HCT116 (cell line): ENCODE measurements at regions not wholly inside any gene's neighbourhood (a gene's known extent, or its start where the extent isn't known, plus 50 kb on each side); places are given as distances from the start of the nearest gene placed in this dataset.

Source experiments
- ATAC-seq: fragments of 200-7000 bp; cut with Tn5 transposase; 2 replicates; pipeline ENCODE4 v1.9.1; 2020; ENCODE audit warnings: mild to moderate bottlenecking, moderate library complexity
- BruUV-seq: library from RNA; stranded (reverse); fragments of 400-500 nt; replicated peaks from 2 replicates; lab custom pipeline; 2021; lab: Mats Ljungman, UMichigan
- CTCF ChIA-PET: fragments of 300-600 bp; sonication (Branson Sonifier 250); formaldehyde crosslinking; loops from one replicate; lab custom pipeline; 2021; ENCODE audit warnings: antibody characterized with exemption; lab: Charles Lee
- POLR2A ChIA-PET: fragments of 300-600, 350-600 bp; sonication (Branson Sonifier 250); formaldehyde crosslinking; loops from one replicate; lab custom pipeline; 2021; ENCODE audit warnings: antibody characterized with exemption; lab: Charles Lee
- RAD21 ChIA-PET, 2 experiments: fragments of 300-600 bp; sonication (Branson Sonifier 250); formaldehyde crosslinking; loops; one replicate each; lab custom pipeline; 2023; ENCODE audit warnings: low total read pairs in 2 of 2; ENCODE audit not compliant: uncharacterized antibody in 2 of 2, unreplicated experiment in 2 of 2, low non-redundant PET in 1 of 2; lab: Charles Lee
- DNase-seq: peaks from one replicate; pipeline ENCODE4 v3.0.0-alpha.2; 2010; ENCODE audit warnings: low read depth, low spot score
- H2AFZ ChIP-seq: fragments of 200-600 bp; shearing (Covaris generic), sonication (generic); 2 replicates; pipeline ENCODE4 v1.6.1; 2017; ENCODE audit warnings: low read depth, mixed run types, mixed read lengths, antibody characterized with exemption, low read length; ENCODE audit not compliant: poor library complexity, severe bottlenecking
- H3K27ac ChIP-seq: 2 replicates; pipeline ENCODE4 v1.5.1; 2012; ENCODE audit warnings: low read depth, low read length
- H3K27me3 ChIP-seq: fragments of 200-600 bp; sonication (generic); 2 replicates; pipeline ENCODE4 v1.6.1; 2016; ENCODE audit warnings: mixed run types, low read length, mixed read lengths; ENCODE audit not compliant: insufficient read depth
- H3K36me3 ChIP-seq, 2 experiments: fragments of 200-500 bp in 1 of 2; fragments of 200-600 bp in 1 of 2; sonication (Bioruptor generic) in 1 of 2; sonication (generic) in 1 of 2; 2 replicates each; pipeline versions ENCODE4 v1.5.1 to v1.6.1; 2014 to 2016; ENCODE audit warnings: low read length in 2 of 2, inconsistent platforms in 1 of 2, mixed read lengths in 1 of 2, mixed run types in 1 of 2; ENCODE audit not compliant: insufficient read depth in 2 of 2, control insufficient read depth in 1 of 2
- H3K4me1 ChIP-seq, 2 experiments: fragments of 200-600 bp in 1 of 2; sonication (generic) in 1 of 2; 2 replicates each; pipeline versions ENCODE4 v1.5.1 to v1.6.1; 2012 to 2017; ENCODE audit warnings: low read length in 2 of 2, inconsistent platforms in 1 of 2, mild to moderate bottlenecking in 1 of 2, mixed read lengths in 1 of 2, mixed run types in 1 of 2, moderate library complexity in 1 of 2; ENCODE audit not compliant: insufficient read depth in 2 of 2, control insufficient read depth in 1 of 2
- H3K4me2 ChIP-seq: fragments of 200-600 bp; sonication (generic); 2 replicates; pipeline ENCODE4 v1.6.1; 2017; ENCODE audit warnings: mixed run types, low read length, mixed read lengths
- H3K4me3 ChIP-seq, 2 experiments: fragments of 200-600 bp in 1 of 2; sonication (generic) in 1 of 2; replicated peaks in 1 of 2; 2 replicates each; pipeline ENCODE4 v1.5.1; 2011 to 2016; ENCODE audit warnings: low read length in 2 of 2, control low read depth in 1 of 2, low read depth in 1 of 2, mild to moderate bottlenecking in 1 of 2, mixed read lengths in 1 of 2, mixed run types in 1 of 2
- H3K79me2 ChIP-seq: fragments of 200-600 bp; sonication (generic); 2 replicates; pipeline ENCODE4 v1.6.1; 2017; ENCODE audit warnings: mild to moderate bottlenecking, mixed run types, low read length, moderate library complexity, mixed read lengths; ENCODE audit not compliant: insufficient read depth
- H3K9ac ChIP-seq: fragments of 200-600 bp; sonication (generic); 2 replicates; pipeline ENCODE4 v1.6.1; 2016; ENCODE audit warnings: low read length, mixed read lengths
- H3K9me2 ChIP-seq: fragments of 200-600 bp; sonication (generic), shearing (Covaris generic); 2 replicates; pipeline ENCODE4 v1.6.1; 2017; ENCODE audit warnings: mixed run types, mild to moderate bottlenecking, moderate library complexity; ENCODE audit not compliant: insufficient read depth
- H3K9me3 ChIP-seq, 2 experiments: fragments of 200-500 bp in 1 of 2; fragments of 200-600 bp in 1 of 2; sonication (Bioruptor generic) in 1 of 2; sonication (generic) in 1 of 2; 2 replicates each; pipeline ENCODE4 v1.6.1; 2014 to 2017; ENCODE audit warnings: low read length in 2 of 2, mixed read lengths in 2 of 2, inconsistent platforms in 1 of 2, low read depth in 1 of 2, mild to moderate bottlenecking in 1 of 2, mixed run types in 1 of 2, moderate library complexity in 1 of 2; ENCODE audit not compliant: control insufficient read depth in 1 of 2, insufficient read depth in 1 of 2
- H4K20me1 ChIP-seq: fragments of 200-600 bp; sonication (generic), shearing (Covaris generic); 2 replicates; pipeline ENCODE4 v1.6.1; 2017; ENCODE audit warnings: mixed run types, mild to moderate bottlenecking, moderate library complexity; ENCODE audit not compliant: insufficient read depth
- CTCF ChIP-seq, 3 experiments: fragments of 200-600 bp in 1 of 3; sonication (generic) in 1 of 3; IDR thresholded peaks in 2 of 3; conservative IDR thresholded peaks in 1 of 3; 2 replicates each; pipeline ENCODE4 v1.5.1; 2012 to 2017; ENCODE audit warnings: low read depth in 2 of 3, low read length in 2 of 3, antibody characterized with exemption in 1 of 3, borderline replicate concordance in 1 of 3, control low read depth in 1 of 3, mild to moderate bottlenecking in 1 of 3, mixed read lengths in 1 of 3, mixed run types in 1 of 3, moderate library complexity in 1 of 3; ENCODE audit not compliant: insufficient read depth in 1 of 3
- EGR1 ChIP-seq: IDR thresholded peaks from 2 replicates; pipeline ENCODE4 v1.6.1; 2012; ENCODE audit warnings: low read depth
- ELF1 ChIP-seq: IDR thresholded peaks from 2 replicates; pipeline ENCODE4 v1.6.1; 2012; ENCODE audit warnings: low read depth, borderline replicate concordance
- EZH2phosphoT487 ChIP-seq: fragments of 200-600 bp; IDR thresholded peaks from 2 replicates; pipeline ENCODE4 v1.6.1; 2018; ENCODE audit warnings: antibody characterized with exemption, borderline replicate concordance
- FOSL1 ChIP-seq: IDR thresholded peaks from 2 replicates; pipeline ENCODE4 v1.6.1; 2012; ENCODE audit warnings: low read depth
- POLR2A ChIP-seq: IDR thresholded peaks from 2 replicates; pipeline ENCODE4 v1.7.0; 2011; ENCODE audit warnings: borderline replicate concordance; ENCODE audit not compliant: insufficient read depth, insufficient read length; ENCODE audit errors: extremely low read depth
- RAD21 ChIP-seq: IDR thresholded peaks from 2 replicates; pipeline ENCODE4 v1.6.1; 2012; ENCODE audit warnings: low read depth, mild to moderate bottlenecking
- REST ChIP-seq: IDR thresholded peaks from 2 replicates; pipeline ENCODE4 v1.6.1; 2012; ENCODE audit warnings: low read depth
- SP1 ChIP-seq: IDR thresholded peaks from 2 replicates; pipeline ENCODE4 v1.6.1; 2012; ENCODE audit warnings: low read depth
- SRF ChIP-seq: IDR thresholded peaks from 2 replicates; pipeline ENCODE4 v1.6.1; 2012; ENCODE audit warnings: low read depth
- YY1 ChIP-seq: IDR thresholded peaks from 2 replicates; pipeline ENCODE4 v1.6.1; 2011; ENCODE audit warnings: low read length, low read depth, moderate library complexity, mild to moderate bottlenecking; ENCODE audit not compliant: insufficient replicate concordance; ENCODE audit errors: extremely low read depth
- ZNF274 ChIP-seq: fragments of 200-500 bp; sonication (Bioruptor generic); IDR thresholded peaks from 2 replicates; pipeline ENCODE4 v1.6.1; 2014; ENCODE audit warnings: mild to moderate bottlenecking, low read depth, low read length, inconsistent platforms
- intact Hi-C: fragments of 100-400 bp; cut with micrococcal nuclease; formaldehyde crosslinking; loops from 2 replicates; pipeline ENCODE4 v1.10.0; 2022
- TF ChIP-seq, protein P1 (sequence below): IDR thresholded peaks from 2 replicates; pipeline ENCODE4 v1.6.1; 2011; ENCODE audit warnings: mild to moderate bottlenecking, low read length, moderate library complexity; ENCODE audit not compliant: insufficient replicate concordance; ENCODE audit errors: extremely low read depth

DNA sequence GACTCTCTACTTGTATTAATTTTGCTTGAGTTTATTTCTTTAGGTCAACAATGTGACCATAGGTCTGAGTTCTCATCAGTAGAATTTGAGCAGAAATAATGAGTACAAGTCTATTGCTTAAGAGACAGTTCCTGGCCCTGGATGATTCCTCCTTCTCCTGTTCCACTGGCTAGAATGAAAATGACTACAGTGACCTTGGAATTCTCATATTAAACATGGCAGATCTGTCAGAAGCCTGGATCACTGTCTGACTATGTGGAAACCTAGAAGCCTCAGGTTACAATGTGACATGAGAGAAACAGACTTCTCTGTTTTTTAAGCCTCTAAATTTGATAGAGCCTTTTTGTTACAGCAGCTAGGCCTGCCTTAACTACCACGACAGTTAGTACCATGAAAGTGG lies 82.9 kb upstream of the MED14 start:
- RAD21 ChIA-PET, result no interaction called here
- Histone ChIP-seq H3K9me2 (no peaks in the 10 kb centered on the region), H3K9me3 (no peaks in the 10 kb centered on the region), H4K20me1 (no peaks in the 10 kb centered on the region), H3K9ac (no peak overlapping the region), H3K4me3 (no peak overlapping the region), H3K4me2 (no peak overlapping the region), H3K4me1 (no peaks in the 10 kb centered on the region), H3K79me2 (no peaks in the 10 kb centered on the region), H2AFZ (no peak overlapping the region), H3K36me3 (no peaks in the 10 kb centered on the region), H3K27ac (no peak overlapping the region)
- POLR2A ChIA-PET, result interaction anchor here (1.2 kb wide), 1 partner anchor 353 kb away, joined by 9 read pairs; no protein-coding TSS in a partner anchor
- intact Hi-C loops, result no loop called here
- ATAC-seq, result no peak
- TF ChIP-seq ZNF274, result no peak
- TF ChIP-seq, protein P1, sequence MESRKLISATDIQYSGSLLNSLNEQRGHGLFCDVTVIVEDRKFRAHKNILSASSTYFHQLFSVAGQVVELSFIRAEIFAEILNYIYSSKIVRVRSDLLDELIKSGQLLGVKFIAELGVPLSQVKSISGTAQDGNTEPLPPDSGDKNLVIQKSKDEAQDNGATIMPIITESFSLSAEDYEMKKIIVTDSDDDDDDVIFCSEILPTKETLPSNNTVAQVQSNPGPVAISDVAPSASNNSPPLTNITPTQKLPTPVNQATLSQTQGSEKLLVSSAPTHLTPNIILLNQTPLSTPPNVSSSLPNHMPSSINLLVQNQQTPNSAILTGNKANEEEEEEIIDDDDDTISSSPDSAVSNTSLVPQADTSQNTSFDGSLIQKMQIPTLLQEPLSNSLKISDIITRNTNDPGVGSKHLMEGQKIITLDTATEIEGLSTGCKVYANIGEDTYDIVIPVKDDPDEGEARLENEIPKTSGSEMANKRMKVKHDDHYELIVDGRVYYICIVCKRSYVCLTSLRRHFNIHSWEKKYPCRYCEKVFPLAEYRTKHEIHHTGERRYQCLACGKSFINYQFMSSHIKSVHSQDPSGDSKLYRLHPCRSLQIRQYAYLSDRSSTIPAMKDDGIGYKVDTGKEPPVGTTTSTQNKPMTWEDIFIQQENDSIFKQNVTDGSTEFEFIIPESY, result no peak
- TF ChIP-seq CTCF (IDR thresholded peaks at IDR 0.05 in 2 of 3, conservative IDR thresholded peaks at IDR 0.05 in 1 of 3; ENCODE audit: borderline replicate concordance in 1 of 3, insufficient read depth in 1 of 3, low read depth in 2 of 3, low read length in 2 of 3), result no peak
- TF ChIP-seq SRF, result no peak
- TF ChIP-seq EGR1, result no peak
- TF ChIP-seq ELF1, result no peak
- no peak for TF ChIP-seq POLR2A
- no peak for TF ChIP-seq EZH2phosphoT487
- TF ChIP-seq YY1, result no peak
- no peak for TF ChIP-seq SP1
- no peak for TF ChIP-seq FOSL1
- no peak for TF ChIP-seq RAD21
- no peak for TF ChIP-seq REST
- TF ChIP-seq, all 23 proteins: peak for 0
- H3K27me3 ChIP-seq, result no peaks in the 10 kb centered on the region
- DNase-seq, result no peak
- CTCF ChIA-PET, result no interaction called here
- BruUV-seq, result no TSS peak
